Gastroesophageal sphincter (tissue), 3 donors: ENCODE measurements at regions not wholly inside any gene's neighbourhood (a gene's known extent, or its start where the extent isn't known, plus 50 kb on each side); places are given as distances from the start of the nearest gene placed in this dataset.

ENCODE experiments used
- CTCF ChIP-seq, 4 experiments: fragments of 200-600 bp in 2 of 4; fragments of 450-650 bp in 2 of 4; sonication (generic) in 1 of 4; IDR thresholded peaks; one replicate each; pipeline ENCODE4 v1.5.1; 2017 to 2019; ENCODE audit warnings: antibody characterized with exemption in 4 of 4, mild to moderate bottlenecking in 2 of 4, moderate library complexity in 2 of 4
- EP300 ChIP-seq: sonication (generic); formaldehyde crosslinking; IDR thresholded peaks from one replicate; pipeline ENCODE4 v1.6.1; 2017; ENCODE audit warnings: antibody characterized with exemption, mild to moderate bottlenecking

- TF ChIP-seq CTCF (IDR thresholded peaks at IDR 0.05) (no peak), EP300 (no peak)
These were observed 332.0 kb upstream of the PBX1 start for GRCh38 chr1:164226977-164227376.
